NB4 (cell line): ENCODE measurements at regions not wholly inside any gene's neighbourhood (a gene's known extent, or its start where the extent isn't known, plus 50 kb on each side); places are given as distances from the start of the nearest gene placed in this dataset.
A peak's percentile ranks its signal among the peaks of the same experiment; 100 is the strongest.

ENCODE experiments used
- DNase-seq: peaks from one replicate; pipeline ENCODE4 v3.0.0; 2010; ENCODE audit warnings: low read depth
- H3K4me3 ChIP-seq: one replicate; pipeline ENCODE4 v1.5.1; 2011; ENCODE audit warnings: mild to moderate bottlenecking, low read depth, low read length, moderate library complexity
- MAX ChIP-seq: IDR thresholded peaks from 2 replicates; pipeline ENCODE4 v1.6.1; 2011; ENCODE audit warnings: low read depth, low read length
- MYC ChIP-seq: IDR thresholded peaks from 2 replicates; pipeline ENCODE4 v1.6.1; 2011; ENCODE audit warnings: low read depth, low read length
- POLR2A ChIP-seq: IDR thresholded peaks from 2 replicates; pipeline ENCODE4 v1.6.1; 2011; ENCODE audit warnings: mild to moderate bottlenecking; ENCODE audit not compliant: insufficient read length; ENCODE audit errors: extremely low read depth
- TF ChIP-seq, protein P1 (sequence below): IDR thresholded peaks from one replicate; pipeline ENCODE4 v1.5.1; 2012; ENCODE audit warnings: low read depth, low read length

DNA sequence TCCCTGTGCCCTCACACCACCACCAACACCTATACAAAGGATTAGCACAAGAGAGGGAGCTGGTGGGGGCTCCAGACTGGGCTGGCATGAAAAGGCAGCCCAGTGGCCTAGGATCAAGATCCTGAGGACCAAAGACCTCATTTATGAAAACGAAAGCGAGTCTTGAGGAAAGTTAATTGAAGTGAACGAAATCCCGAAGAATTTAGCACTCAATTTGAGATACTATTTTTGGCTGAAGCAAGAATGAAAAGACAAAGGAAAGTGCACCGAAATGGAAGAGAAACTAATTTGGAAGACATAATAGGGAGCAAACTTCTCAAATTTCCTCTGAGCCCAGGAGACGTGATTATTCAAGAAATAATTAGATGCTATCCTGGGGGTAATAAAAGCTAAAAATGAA, 68.7 kb upstream of the SLC6A11 start:
- no peak overlapping the region for H3K4me3 ChIP-seq
- no peak for DNase-seq
- TF ChIP-seq, protein P1, sequence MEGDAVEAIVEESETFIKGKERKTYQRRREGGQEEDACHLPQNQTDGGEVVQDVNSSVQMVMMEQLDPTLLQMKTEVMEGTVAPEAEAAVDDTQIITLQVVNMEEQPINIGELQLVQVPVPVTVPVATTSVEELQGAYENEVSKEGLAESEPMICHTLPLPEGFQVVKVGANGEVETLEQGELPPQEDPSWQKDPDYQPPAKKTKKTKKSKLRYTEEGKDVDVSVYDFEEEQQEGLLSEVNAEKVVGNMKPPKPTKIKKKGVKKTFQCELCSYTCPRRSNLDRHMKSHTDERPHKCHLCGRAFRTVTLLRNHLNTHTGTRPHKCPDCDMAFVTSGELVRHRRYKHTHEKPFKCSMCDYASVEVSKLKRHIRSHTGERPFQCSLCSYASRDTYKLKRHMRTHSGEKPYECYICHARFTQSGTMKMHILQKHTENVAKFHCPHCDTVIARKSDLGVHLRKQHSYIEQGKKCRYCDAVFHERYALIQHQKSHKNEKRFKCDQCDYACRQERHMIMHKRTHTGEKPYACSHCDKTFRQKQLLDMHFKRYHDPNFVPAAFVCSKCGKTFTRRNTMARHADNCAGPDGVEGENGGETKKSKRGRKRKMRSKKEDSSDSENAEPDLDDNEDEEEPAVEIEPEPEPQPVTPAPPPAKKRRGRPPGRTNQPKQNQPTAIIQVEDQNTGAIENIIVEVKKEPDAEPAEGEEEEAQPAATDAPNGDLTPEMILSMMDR = no peak

- no peak overlapping the region for H3K4me3 ChIP-seq
- TF ChIP-seq, protein P1 = no peak
- TF ChIP-seq MAX (no peak), MYC (no peak), POLR2A (no peak)
- no peak for DNase-seq
Observed at GRCh38 chr3:10748040-10748439, 68.0 kb upstream of the SLC6A11 start.

DNA sequence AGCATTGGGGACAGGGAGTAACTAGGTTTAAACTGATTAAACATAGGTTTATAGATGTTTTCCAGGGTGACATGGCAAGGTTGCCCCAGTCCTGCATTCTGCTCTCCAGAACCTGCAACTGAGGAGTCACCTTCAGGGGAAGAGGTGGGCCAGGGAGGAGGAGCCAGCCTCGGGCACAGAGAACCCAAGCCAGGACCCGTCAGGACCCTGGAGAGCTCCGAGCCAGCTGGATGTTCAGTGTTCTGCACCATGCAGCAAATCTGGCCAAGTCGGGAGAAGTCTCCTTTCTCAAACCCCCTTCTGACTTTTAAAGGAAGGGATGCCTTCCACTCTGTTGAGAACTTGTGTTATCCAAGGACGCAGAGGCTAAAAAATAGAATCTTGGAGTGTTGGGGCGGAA, 62.1 kb upstream of the SLC6A11 start:
- DNase-seq = peak; percentile 48
- 0 out of 2 replicates have a peak, but pooled peaks have one; percentile 24 for TF ChIP-seq MAX
- TF ChIP-seq, protein P1 = no peak
- TF ChIP-seq MYC = no peak

DNA sequence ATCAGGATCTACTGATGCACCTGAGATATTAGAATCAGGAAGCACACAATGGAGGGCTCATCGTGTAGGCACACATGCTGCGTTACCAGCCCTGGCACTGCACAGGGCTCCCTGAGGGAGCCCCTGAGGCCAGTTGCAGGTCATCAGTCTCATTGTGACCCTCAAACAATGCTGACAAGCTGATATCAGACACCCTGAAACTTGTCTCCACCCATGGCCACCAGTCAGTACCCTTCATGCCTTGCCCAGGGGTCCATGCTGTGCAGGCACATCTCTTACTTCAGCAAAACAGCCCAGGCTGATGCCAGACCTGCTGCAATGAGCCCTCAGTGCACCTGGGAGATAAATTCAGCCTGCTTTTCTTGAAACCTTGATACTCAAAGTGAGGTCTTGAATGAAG, 59.5 kb upstream of the SLC6A11 start:
- no peak overlapping the region for H3K4me3 ChIP-seq
- TF ChIP-seq, protein P1 = no peak
- TF ChIP-seq MYC = no peak
- no peak for TF ChIP-seq POLR2A
- TF ChIP-seq MAX = no peak
- no peak for DNase-seq

More for the DNA sequence above, 62.1 kb upstream of the SLC6A11 start:
- no peak overlapping the region for H3K4me3 ChIP-seq

GRCh38 chr3:10757021-10757820, 58.8 kb upstream of the SLC6A11 start:
- TF ChIP-seq MYC = no peak
- TF ChIP-seq, protein P1 = no peak
- no peak for TF ChIP-seq POLR2A
- TF ChIP-seq MAX = no peak
- H3K4me3 ChIP-seq = no peak overlapping the region
- DNase-seq = no peak

- DNase-seq = no peak
- H3K4me3 ChIP-seq = no peak overlapping the region
- TF ChIP-seq MAX = no peak
- TF ChIP-seq POLR2A = no peak
- no peak for TF ChIP-seq MYC
- TF ChIP-seq, protein P1 = no peak
Observed at GRCh38 chr3:10757821-10758130, 58.3 kb upstream of the SLC6A11 start.
